ENCODE measurements at regions not wholly inside any gene's neighbourhood (a gene's known extent, or its start where the extent isn't known, plus 50 kb on each side); places are given as distances from the start of the nearest gene placed in this dataset.

DNA sequence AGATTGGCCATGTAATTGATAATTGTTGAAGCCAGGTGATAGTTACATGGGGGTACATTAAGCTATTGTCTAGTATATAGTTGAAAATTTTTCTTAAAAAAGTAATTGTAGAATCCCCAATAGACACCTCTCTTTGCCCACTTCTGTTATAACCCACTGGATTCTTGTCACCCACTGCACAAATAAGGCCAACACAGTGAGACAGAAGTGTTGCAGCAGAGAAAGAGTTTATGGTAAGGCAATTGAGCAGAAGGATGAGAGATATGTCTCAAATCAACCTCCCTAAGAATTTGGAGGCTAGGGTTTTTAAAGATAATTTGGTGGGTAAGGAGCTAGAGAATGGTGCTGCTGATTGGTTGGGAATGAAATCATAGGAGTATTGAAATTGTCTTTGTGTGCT lies 270.3 kb upstream of the TAC1 start:
- no peaks in the 10 kb centered on the region for H3K4me1 Mint-ChIP-seq
- intact Hi-C loops (cut with micrococcal nuclease), result no loop called here
- H3K9me3 Mint-ChIP-seq, result peaks cover 6 to 34% (median 21%) of the 10 kb centered on the region in 7 donors
- no peak for TF ChIP-seq CTCF (IDR thresholded peaks at IDR 0.05)
- no peaks in the 10 kb centered on the region for H3K36me3 Mint-ChIP-seq
- Histone ChIP-seq H3K4me1 (ENCODE audit: control insufficient read depth in 1 of 2, insufficient read depth in 2 of 2, low read length in 2 of 2) (no peaks in the 10 kb centered on the region), H3K27me3 (ENCODE audit: control insufficient read depth in 2 of 2, insufficient read depth in 2 of 2, low read length in 2 of 2) (no peaks in the 10 kb centered on the region), H3K36me3 (replicated peaks in 1 of 2; ENCODE audit: control insufficient read depth in 1 of 2, insufficient read depth in 2 of 2, low read length in 2 of 2) (no peaks in the 10 kb centered on the region), H3K9ac (ENCODE audit: insufficient read depth, low read length, poor library complexity, severe bottlenecking) (no peak overlapping the region), H2AFZ (ENCODE audit: insufficient read depth, low read depth, low read length, poor library complexity, severe bottlenecking) (no peak overlapping the region), H3K27ac (ENCODE audit: low read depth in 1 of 2, low read length in 2 of 2) (no peak overlapping the region), H3K4me3 (replicated peaks in 1 of 3; ENCODE audit: low read depth in 2 of 3, low read length in 3 of 3) (no peak overlapping the region), H3K9me3 (replicated peaks in 1 of 2; ENCODE audit: control insufficient read depth in 1 of 2, insufficient read depth in 1 of 2, low read length in 2 of 2) (peaks cover 4 to 13% of the 10 kb centered on the region in 2 donors), H3K4me2 (replicated peaks; ENCODE audit: extremely low read depth, low read length, poor library complexity, severe bottlenecking) (no peak overlapping the region), H3K79me2 (ENCODE audit: insufficient read depth, low read length) (no peaks in the 10 kb centered on the region), H4K20me1 (ENCODE audit: insufficient read depth, low read length) (no peaks in the 10 kb centered on the region)
- no peak for DNase-seq
- no peak overlapping the region for H3K27ac Mint-ChIP-seq
- H3K27me3 Mint-ChIP-seq (ENCODE audit: low read depth in 3 of 3), result peaks cover 0 to 2% (median 0%) of the 10 kb centered on the region in 3 donors
- H3K4me3 Mint-ChIP-seq, result no peak overlapping the region

- intact Hi-C loops (cut with micrococcal nuclease), result no loop called here
- Histone ChIP-seq H4K20me1 (ENCODE audit: insufficient read depth, low read length) (no peaks in the 10 kb centered on the region), H3K9me3 (replicated peaks in 1 of 2; ENCODE audit: control insufficient read depth in 1 of 2, insufficient read depth in 1 of 2, low read length in 2 of 2) (peaks cover 0 to 7% of the 10 kb centered on the region in 2 donors), H3K4me3 (replicated peaks in 1 of 3; ENCODE audit: low read depth in 2 of 3, low read length in 3 of 3) (no peak overlapping the region), H3K36me3 (replicated peaks in 1 of 2; ENCODE audit: control insufficient read depth in 1 of 2, insufficient read depth in 2 of 2, low read length in 2 of 2) (no peaks in the 10 kb centered on the region), H3K27me3 (ENCODE audit: control insufficient read depth in 2 of 2, insufficient read depth in 2 of 2, low read length in 2 of 2) (no peaks in the 10 kb centered on the region), H3K4me2 (replicated peaks; ENCODE audit: extremely low read depth, low read length, poor library complexity, severe bottlenecking) (no peak overlapping the region), H2AFZ (ENCODE audit: insufficient read depth, low read depth, low read length, poor library complexity, severe bottlenecking) (no peak overlapping the region), H3K9ac (ENCODE audit: insufficient read depth, low read length, poor library complexity, severe bottlenecking) (no peak overlapping the region), H3K27ac (ENCODE audit: low read depth in 1 of 2, low read length in 2 of 2) (no peak overlapping the region), H3K4me1 (ENCODE audit: control insufficient read depth in 1 of 2, insufficient read depth in 2 of 2, low read length in 2 of 2) (no peaks in the 10 kb centered on the region), H3K79me2 (ENCODE audit: insufficient read depth, low read length) (no peaks in the 10 kb centered on the region)
- Mint-ChIP-seq H3K9me3 (peaks cover 6 to 21% (median 13%) of the 10 kb centered on the region in 7 donors), H3K4me1 (no peaks in the 10 kb centered on the region), H3K27ac (no peak overlapping the region), H3K27me3 (ENCODE audit: low read depth in 3 of 3) (peaks cover 0 to 2% (median 0%) of the 10 kb centered on the region in 3 donors), H3K36me3 (no peaks in the 10 kb centered on the region), H3K4me3 (no peak overlapping the region)
- DNase-seq, result no peak
- 67% methylated on average over 1 of the region's 2 CpGs for WGBS (ENCODE audit: insufficient coverage)
- TF ChIP-seq CTCF (IDR thresholded peaks at IDR 0.05), result no peak
These were observed 265.8 kb upstream of the TAC1 start for GRCh38 chr7:97466071-97466470.

Measured in CD14-positive monocyte (primary cell).